ENCODE measurements at regions not wholly inside any gene's neighbourhood (a gene's known extent, or its start where the extent isn't known, plus 50 kb on each side); places are given as distances from the start of the nearest gene placed in this dataset.

DNA sequence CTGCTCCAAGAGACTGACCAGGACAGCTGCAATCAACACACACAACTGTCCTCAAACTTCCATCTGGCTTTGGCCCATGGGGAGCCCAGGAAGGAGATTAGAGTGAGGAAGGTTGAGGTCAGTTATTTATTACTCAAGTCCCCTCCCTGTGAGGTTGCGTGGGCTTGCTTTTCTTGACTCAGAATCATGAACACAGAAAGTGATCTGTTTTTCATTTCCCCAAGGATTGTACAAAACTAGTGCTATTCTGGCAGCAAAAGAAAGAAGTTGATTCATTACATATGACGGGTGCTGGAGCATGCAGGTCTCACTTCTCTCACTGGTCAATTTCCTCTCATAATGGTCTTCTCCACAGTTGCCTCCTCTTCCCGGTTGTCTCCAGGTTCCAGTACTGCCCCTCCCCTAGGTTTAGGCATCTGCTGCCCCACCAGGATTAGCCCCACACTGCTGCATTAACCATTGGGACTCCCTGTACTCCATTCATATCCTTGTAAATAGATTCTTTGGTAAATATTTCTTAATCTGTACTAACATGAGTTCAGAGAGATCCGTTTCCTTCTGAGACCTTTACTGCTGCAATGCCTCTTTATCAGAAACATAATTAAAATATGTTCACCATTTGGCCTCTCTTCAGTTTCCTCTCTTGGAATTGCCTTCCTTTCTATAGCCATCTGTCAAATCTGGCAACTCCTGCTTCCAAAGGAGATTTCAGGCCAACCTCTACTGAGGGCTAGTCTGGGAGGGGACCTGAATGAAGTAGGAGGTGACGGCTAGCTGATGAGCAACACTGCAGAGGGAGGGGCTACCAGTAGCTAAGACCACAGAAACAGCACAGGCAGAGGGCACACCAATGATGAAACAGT is 888.8 kb downstream of the QKI start:
- no peak for TF ChIP-seq TCF12 (IDR thresholded peaks at IDR 0.05; ENCODE audit: low read depth)
- TF ChIP-seq, protein P1, sequence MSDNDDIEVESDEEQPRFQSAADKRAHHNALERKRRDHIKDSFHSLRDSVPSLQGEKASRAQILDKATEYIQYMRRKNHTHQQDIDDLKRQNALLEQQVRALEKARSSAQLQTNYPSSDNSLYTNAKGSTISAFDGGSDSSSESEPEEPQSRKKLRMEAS (IDR thresholded peaks at IDR 0.05) = no peak
- TF ChIP-seq YY1 (IDR thresholded peaks at IDR 0.05; ENCODE audit: low read depth) = no peak
- TF ChIP-seq, protein P2, sequence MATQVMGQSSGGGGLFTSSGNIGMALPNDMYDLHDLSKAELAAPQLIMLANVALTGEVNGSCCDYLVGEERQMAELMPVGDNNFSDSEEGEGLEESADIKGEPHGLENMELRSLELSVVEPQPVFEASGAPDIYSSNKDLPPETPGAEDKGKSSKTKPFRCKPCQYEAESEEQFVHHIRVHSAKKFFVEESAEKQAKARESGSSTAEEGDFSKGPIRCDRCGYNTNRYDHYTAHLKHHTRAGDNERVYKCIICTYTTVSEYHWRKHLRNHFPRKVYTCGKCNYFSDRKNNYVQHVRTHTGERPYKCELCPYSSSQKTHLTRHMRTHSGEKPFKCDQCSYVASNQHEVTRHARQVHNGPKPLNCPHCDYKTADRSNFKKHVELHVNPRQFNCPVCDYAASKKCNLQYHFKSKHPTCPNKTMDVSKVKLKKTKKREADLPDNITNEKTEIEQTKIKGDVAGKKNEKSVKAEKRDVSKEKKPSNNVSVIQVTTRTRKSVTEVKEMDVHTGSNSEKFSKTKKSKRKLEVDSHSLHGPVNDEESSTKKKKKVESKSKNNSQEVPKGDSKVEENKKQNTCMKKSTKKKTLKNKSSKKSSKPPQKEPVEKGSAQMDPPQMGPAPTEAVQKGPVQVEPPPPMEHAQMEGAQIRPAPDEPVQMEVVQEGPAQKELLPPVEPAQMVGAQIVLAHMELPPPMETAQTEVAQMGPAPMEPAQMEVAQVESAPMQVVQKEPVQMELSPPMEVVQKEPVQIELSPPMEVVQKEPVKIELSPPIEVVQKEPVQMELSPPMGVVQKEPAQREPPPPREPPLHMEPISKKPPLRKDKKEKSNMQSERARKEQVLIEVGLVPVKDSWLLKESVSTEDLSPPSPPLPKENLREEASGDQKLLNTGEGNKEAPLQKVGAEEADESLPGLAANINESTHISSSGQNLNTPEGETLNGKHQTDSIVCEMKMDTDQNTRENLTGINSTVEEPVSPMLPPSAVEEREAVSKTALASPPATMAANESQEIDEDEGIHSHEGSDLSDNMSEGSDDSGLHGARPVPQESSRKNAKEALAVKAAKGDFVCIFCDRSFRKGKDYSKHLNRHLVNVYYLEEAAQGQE (IDR thresholded peaks at IDR 0.05; ENCODE audit: low read depth) = no peak
- no peak for TF ChIP-seq CREB1 (IDR thresholded peaks at IDR 0.05; ENCODE audit: low read depth)
